Astrocyte (in vitro differentiated cells and primary cell): ENCODE measurements at regions not wholly inside any gene's neighbourhood (a gene's known extent, or its start where the extent isn't known, plus 50 kb on each side); places are given as distances from the start of the nearest gene placed in this dataset.

Source experiments
- CTCF ChIP-seq: IDR thresholded peaks from 2 replicates; pipeline ENCODE4 v1.5.1; 2011; ENCODE audit warnings: low read depth, mild to moderate bottlenecking, inconsistent platforms, low read length, moderate library complexity; ENCODE audit not compliant: insufficient read depth
- EZH2 ChIP-seq: IDR thresholded peaks from 2 replicates; pipeline ENCODE4 v1.6.1; 2012; ENCODE audit warnings: mild to moderate bottlenecking, low read length, inconsistent platforms; ENCODE audit not compliant: insufficient read depth

- TF ChIP-seq CTCF (no peak), EZH2 (no peak)
Measured at GRCh38 chr12:17151917-17152316, 546.0 kb upstream of the LMO3 start.
